ENCODE measurements at regions not wholly inside any gene's neighbourhood (a gene's known extent, or its start where the extent isn't known, plus 50 kb on each side); places are given as distances from the start of the nearest gene placed in this dataset.

DNA sequence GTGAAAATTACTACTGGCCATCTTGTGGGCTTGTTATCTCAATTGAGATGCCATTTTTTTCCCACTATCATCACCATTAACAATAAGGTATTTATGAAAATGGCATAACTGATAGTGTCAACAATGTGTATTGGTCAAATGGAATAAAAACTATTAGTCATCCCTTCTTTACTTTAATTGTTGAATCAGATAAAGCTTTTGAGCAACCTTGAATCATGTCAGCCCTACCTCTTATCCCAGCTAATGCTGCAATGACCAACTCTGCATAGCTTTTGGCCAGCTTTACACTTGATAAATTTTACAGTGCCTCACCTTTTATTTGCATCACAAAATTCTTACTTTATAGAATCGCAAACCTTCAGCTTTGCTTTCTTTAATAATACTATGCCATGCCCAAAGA, 784.0 kb upstream of the PRR20A start:
- TF ChIP-seq, protein P1, sequence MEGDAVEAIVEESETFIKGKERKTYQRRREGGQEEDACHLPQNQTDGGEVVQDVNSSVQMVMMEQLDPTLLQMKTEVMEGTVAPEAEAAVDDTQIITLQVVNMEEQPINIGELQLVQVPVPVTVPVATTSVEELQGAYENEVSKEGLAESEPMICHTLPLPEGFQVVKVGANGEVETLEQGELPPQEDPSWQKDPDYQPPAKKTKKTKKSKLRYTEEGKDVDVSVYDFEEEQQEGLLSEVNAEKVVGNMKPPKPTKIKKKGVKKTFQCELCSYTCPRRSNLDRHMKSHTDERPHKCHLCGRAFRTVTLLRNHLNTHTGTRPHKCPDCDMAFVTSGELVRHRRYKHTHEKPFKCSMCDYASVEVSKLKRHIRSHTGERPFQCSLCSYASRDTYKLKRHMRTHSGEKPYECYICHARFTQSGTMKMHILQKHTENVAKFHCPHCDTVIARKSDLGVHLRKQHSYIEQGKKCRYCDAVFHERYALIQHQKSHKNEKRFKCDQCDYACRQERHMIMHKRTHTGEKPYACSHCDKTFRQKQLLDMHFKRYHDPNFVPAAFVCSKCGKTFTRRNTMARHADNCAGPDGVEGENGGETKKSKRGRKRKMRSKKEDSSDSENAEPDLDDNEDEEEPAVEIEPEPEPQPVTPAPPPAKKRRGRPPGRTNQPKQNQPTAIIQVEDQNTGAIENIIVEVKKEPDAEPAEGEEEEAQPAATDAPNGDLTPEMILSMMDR (IDR thresholded peaks at IDR 0.05), result no peak
- no peak for TF ChIP-seq POLR2A (IDR thresholded peaks at IDR 0.05)

Measured in Peyer's patch (tissue), 4 donors.